Thymus (tissue), 11 donors: ENCODE measurements at regions not wholly inside any gene's neighbourhood (a gene's known extent, or its start where the extent isn't known, plus 50 kb on each side); places are given as distances from the start of the nearest gene placed in this dataset.
"Not testable (repeated sequence)": the region's sequence is repeated elsewhere in the genome, so short reads cannot be mapped to it uniquely, and the experiment has no call there.

Source experiments
- DNase-seq, 9 donors: peaks; one replicate each; pipeline ENCODE4 v3.0.0-alpha.2; 2013; ENCODE audit warnings: low spot score in 9 of 9, low read depth in 6 of 9, missing footprints in 1 of 9
- H3K27ac ChIP-seq, 2 donors: one replicate each; pipeline ENCODE4 v1.5.1; 2013; ENCODE audit warnings: control low read depth in 1 of 2, low read depth in 1 of 2, low read length in 1 of 2, mild to moderate bottlenecking in 1 of 2, moderate library complexity in 1 of 2
- H3K27me3 ChIP-seq, 2 donors: one replicate each; pipeline ENCODE4 v1.5.1; 2013; ENCODE audit warnings: low read length in 1 of 2; ENCODE audit not compliant: control insufficient read depth in 2 of 2, insufficient read depth in 1 of 2
- H3K36me3 ChIP-seq, 2 donors: one replicate each; pipeline ENCODE4 v1.5.1; 2013; ENCODE audit warnings: low read length in 1 of 2, mild to moderate bottlenecking in 1 of 2, moderate library complexity in 1 of 2; ENCODE audit not compliant: control insufficient read depth in 2 of 2, insufficient read depth in 2 of 2
- H3K4me1 ChIP-seq, 2 donors: one replicate each; pipeline ENCODE4 v1.5.1; 2013; ENCODE audit warnings: low read length in 2 of 2; ENCODE audit not compliant: control insufficient read depth in 2 of 2, insufficient read depth in 2 of 2
- H3K4me3 ChIP-seq, 2 donors: one replicate each; pipeline ENCODE4 v1.5.1; 2013; ENCODE audit warnings: low read length in 2 of 2, control low read depth in 1 of 2, mild to moderate bottlenecking in 1 of 2
- H3K9me3 ChIP-seq, 2 donors: one replicate each; pipeline ENCODE4 v1.5.1; 2013; ENCODE audit warnings: low read length in 1 of 2, mild to moderate bottlenecking in 1 of 2; ENCODE audit not compliant: control insufficient read depth in 2 of 2, insufficient read depth in 1 of 2
- WGBS: extraction: QIAGEN DNeasy Blood & Tissue Kit; methylation state at CpG from one replicate; pipeline ENCODE4 v1.1.7; 2013; 5-methylcytosine and 5-hydroxymethylcytosine counted together
- donor health status: healthy.

DNA sequence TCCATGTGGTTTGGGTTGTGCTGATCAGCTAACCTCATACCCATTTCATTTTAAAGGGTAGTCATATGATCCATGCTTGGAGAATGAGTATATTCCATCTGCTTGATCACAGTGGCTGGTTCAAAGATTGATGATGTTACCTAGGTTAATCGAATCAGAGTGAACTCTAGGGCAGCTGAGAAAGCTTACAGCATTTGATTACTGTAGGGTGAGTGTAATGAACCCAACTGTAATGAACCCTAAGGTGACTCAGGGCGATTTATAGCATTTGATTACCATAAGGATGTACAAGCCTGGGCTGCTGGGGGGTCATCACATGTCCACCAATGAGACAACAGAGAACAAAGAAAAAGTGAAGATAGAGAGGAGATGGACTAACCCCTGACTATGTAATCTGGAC, 523.1 kb downstream of the ADRA2A start:
- Histone ChIP-seq H3K27ac (no peak overlapping the region), H3K27me3 (no peaks in the 10 kb centered on the region), H3K4me1 (no peaks in the 10 kb centered on the region), H3K36me3 (no peaks in the 10 kb centered on the region), H3K9me3 (no peaks in the 10 kb centered on the region), H3K4me3 (no peak overlapping the region)
- no peak for DNase-seq
- 84% methylated on average over 2 of the region's 2 CpGs for WGBS

DNA sequence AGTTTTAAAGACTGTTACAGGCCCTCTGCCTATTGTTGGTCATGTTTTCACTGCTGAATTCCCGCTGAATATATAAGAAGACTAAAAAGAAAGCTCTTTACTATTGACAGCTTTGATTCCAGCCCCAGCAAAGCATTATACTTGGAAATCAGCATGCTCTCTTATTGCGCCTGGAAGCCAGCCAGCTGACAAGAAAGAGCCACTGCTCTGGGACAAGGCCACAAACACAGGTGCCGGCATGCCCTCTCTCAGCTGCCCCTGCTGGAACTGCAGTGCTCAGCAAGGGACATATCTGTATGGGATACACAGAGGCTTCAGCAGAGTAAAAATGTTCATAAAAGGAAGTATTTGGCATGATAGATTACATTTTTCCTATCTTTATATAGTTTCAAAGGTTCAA, 523.9 kb downstream of the ADRA2A start:
- Histone ChIP-seq H3K27me3 (no peaks in the 10 kb centered on the region), H3K36me3 (no peaks in the 10 kb centered on the region), H3K9me3 (no peaks in the 10 kb centered on the region), H3K4me1 (no peaks in the 10 kb centered on the region), H3K27ac (no peak overlapping the region), H3K4me3 (no peak overlapping the region)
- DNase-seq = no peak
- 89% methylated on average over 3 of the region's 3 CpGs for WGBS

DNA sequence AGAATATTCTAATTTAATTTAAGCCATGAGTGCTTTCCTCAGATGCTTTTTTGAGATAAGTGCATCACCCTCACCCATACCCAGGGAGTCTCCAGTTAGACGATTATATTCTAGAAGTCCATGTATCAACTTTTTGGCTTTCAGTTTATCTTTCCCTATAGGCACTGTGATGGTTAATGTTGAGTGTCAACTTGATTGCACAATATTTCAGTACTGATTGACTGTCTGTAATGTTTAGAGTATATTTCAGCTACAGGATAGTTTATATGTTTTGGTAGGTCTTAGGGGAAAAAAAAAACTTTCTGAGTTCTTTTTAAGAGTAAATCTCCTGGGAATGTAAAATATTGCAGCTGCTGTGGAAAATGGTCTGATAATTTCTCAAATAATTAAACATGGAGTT, 535.4 kb downstream of the ADRA2A start:
- Histone ChIP-seq H3K9me3 (no peaks in the 10 kb centered on the region), H3K27ac (no peak overlapping the region), H3K4me1 (no peaks in the 10 kb centered on the region), H3K27me3 (no peaks in the 10 kb centered on the region), H3K36me3 (no peaks in the 10 kb centered on the region), H3K4me3 (no peak overlapping the region)
- no peak for DNase-seq
- 97% methylated on average over 1 of the region's 1 CpG for WGBS

DNA sequence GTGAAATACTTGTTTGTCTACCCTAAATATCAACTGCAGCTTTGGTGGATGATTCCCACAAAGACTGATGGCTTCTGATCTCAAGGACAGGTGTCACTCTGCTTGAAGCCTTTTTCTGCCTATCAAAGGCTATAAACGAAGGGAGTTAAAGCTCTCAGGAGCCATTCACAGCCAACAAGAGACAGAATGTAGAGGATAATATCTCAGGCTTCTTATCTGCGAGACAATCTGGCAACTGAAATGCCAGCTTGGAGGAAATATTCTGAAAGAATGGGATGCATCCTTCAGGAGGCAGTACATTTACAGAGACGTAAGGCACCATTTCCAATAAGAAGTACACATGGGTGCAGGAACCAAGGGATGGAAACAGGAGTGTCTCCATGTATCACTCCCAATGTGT, 549.4 kb downstream of the GPAM start:
- WGBS = 88% methylated on average over 3 of the region's 3 CpGs
- Histone ChIP-seq H3K4me3 (no peak overlapping the region), H3K27me3 (no peaks in the 10 kb centered on the region), H3K36me3 (no peaks in the 10 kb centered on the region), H3K27ac (no peak overlapping the region), H3K9me3 (no peaks in the 10 kb centered on the region), H3K4me1 (no peaks in the 10 kb centered on the region)
- no peak for DNase-seq

DNA sequence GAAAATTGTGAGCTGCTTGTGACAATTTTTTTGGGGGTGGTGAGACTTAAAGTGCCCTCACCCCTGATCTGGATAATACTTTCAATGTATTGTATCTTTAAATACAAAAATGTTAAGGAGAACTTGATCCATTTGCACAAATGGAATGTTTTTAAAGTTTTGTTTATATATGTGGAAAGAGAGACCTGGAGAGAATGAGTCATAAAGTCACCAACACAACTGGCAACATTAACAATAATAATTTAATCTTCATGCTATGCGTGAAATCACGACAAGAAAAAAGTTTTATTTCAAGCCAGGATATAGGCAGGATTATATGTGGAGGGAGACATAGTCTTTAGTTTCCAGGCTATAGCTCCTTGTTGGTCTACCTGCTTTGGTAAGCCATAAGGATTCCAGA, 537.5 kb downstream of the GPAM start:
- peaks cover 0 to 7% of the 10 kb centered on the region in 2 donors for H3K9me3 ChIP-seq
- H3K36me3 ChIP-seq = no peaks in the 10 kb centered on the region
- H3K27ac ChIP-seq = no peak overlapping the region
- DNase-seq = no peak
- WGBS = 97% methylated on average over 2 of the region's 2 CpGs
- H3K4me1 ChIP-seq = no peaks in the 10 kb centered on the region
- no peaks in the 10 kb centered on the region for H3K27me3 ChIP-seq
- H3K4me3 ChIP-seq = no peak overlapping the region

DNA sequence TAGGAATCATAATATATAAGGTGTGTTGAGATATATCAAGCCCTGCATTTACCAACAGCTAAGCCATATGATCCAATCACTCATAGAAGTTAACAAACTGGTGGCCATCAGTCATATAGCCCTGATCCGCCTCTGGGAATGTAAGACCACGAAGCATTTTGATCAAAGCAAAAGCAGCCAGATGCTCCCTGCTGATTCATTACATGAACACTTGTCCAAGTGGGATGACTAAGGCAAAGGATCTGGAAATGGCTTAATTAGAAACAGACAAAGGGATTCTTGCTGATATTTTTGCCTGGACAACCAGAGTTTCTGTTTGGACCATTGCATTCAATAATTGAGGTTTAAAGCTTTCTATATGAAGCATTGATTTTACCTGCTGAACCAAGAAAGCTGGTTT, 535.5 kb downstream of the GPAM start:
- Histone ChIP-seq H3K4me3 (no peak overlapping the region), H3K27ac (no peak overlapping the region), H3K4me1 (no peaks in the 10 kb centered on the region), H3K9me3 (peaks cover 0 to 7% of the 10 kb centered on the region in 2 donors), H3K27me3 (no peaks in the 10 kb centered on the region), H3K36me3 (no peaks in the 10 kb centered on the region)
- 85% methylated on average over 2 of the region's 2 CpGs for WGBS
- no peak for DNase-seq

DNA sequence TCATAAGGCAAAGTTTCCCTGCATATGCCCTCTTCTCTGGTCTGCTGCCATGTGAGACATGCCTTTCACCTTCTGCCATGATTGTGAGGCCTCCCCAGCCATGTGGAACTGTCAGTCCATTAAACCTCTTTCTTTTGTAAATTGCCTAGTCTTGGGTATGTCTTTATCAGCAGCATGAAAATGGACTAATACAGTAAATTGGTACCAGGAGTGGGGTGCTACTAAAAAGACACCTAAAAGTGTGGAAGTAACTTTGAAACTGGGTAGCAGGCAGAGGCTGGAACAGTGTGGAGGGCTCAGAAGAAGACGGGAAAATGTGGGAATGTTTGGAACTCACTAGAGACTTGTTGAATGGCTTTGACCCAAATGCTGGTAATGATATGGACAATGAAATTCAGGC, 534.5 kb downstream of the GPAM start:
- not testable (repeated sequence) for H3K36me3 ChIP-seq, H3K4me1 ChIP-seq, H3K27me3 ChIP-seq, H3K27ac ChIP-seq, DNase-seq, H3K4me3 ChIP-seq, H3K9me3 ChIP-seq
- WGBS = 88% methylated on average over 1 of the region's 1 CpG

DNA sequence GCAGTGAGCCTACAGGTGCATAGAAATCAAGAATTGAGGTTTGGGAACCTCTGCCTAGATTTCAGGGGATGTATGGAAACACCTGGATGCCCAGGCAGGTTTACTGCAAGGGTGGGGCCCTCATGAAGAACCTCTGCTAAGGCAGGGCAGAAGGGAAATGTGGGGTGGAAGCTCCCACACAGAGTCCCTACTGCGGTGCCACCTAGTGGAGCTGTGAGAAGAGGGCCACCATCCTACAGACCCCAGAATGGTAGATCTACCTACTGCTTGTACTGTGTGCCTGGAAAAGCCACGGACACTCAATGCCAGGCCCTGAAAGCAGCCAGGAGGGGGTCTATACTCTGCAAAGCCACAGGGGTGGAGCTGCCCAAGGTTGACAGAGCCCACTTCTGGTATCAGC, 533.5 kb downstream of the GPAM start:
- Histone ChIP-seq H3K27me3 (no peaks in the 10 kb centered on the region), H3K36me3 (no peaks in the 10 kb centered on the region), H3K9me3 (peaks cover 0 to 7% of the 10 kb centered on the region in 2 donors), H3K4me1 (no peaks in the 10 kb centered on the region), H3K4me3 (no peak overlapping the region), H3K27ac (no peak overlapping the region)
- 78% methylated on average over 2 of the region's 2 CpGs for WGBS
- no peak for DNase-seq

DNA sequence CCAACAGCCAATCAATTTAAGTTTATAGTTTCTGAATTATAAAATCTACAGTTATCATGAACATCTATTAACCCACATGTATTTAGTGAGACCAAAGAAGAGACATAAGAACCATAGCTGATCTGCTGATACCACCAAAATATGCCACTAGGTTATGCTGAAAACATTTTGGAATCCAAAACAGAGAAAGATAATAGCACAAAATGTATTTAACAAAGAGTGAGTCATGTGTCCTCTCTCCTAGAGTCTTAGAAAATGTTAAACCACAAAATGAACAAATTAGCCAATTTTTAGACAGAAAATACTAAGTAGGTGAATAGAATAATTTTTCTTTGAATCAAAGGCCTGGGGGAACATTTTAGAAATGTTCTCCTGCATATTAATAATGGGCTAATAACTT, 527.5 kb downstream of the GPAM start:
- Histone ChIP-seq H3K27me3 (no peaks in the 10 kb centered on the region), H3K27ac (no peak overlapping the region)

DNA sequence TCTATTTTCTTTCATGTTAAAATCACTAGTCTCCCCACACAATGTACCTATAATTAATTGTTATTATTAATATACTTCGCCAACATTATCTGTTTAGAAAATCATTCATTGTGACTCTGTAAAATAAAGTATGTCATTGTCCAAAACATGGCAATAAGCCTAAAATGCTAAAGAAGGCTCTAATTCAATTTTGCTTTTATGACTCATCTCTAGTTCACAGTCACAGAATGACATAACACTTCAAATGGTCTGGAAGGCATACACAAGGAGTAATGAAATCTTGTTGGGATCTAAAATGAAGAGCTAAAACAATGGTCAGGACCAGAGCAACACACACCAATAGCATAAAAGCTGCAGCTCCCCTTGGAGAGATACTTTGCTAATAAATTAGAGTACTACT, 505.8 kb downstream of the GPAM start:
- Histone ChIP-seq H3K36me3 (no peaks in the 10 kb centered on the region), H3K27me3 (no peaks in the 10 kb centered on the region), H3K9me3 (no peaks in the 10 kb centered on the region), H3K4me1 (no peaks in the 10 kb centered on the region), H3K4me3 (no peak overlapping the region), H3K27ac (no peak overlapping the region)
- no peak for DNase-seq
- WGBS = 94% methylated on average over 1 of the region's 1 CpG

More for the DNA sequence above, 527.5 kb downstream of the GPAM start:
- Histone ChIP-seq H3K4me3 (no peak overlapping the region), H3K9me3 (no peaks in the 10 kb centered on the region), H3K4me1 (no peaks in the 10 kb centered on the region), H3K36me3 (no peaks in the 10 kb centered on the region)
- no peak for DNase-seq
